LNCaP clone FGC (cell line): ENCODE measurements at regions not wholly inside any gene's neighbourhood (a gene's known extent, or its start where the extent isn't known, plus 50 kb on each side); places are given as distances from the start of the nearest gene placed in this dataset.
"Not testable (repeated sequence)": the region's sequence is repeated elsewhere in the genome, so short reads cannot be mapped to it uniquely, and the experiment has no call there.

ENCODE experiments used
- DNase-seq: peaks from one replicate; pipeline ENCODE4 v3.0.0-alpha.2; 2011; ENCODE audit warnings: low read depth
- H3K4me3 ChIP-seq: 2 replicates; pipeline ENCODE4 v1.5.1; 2011; ENCODE audit warnings: mild to moderate bottlenecking, low read depth, low read length, control low read depth
- CTCF ChIP-seq: IDR thresholded peaks from 2 replicates; pipeline ENCODE4 v1.5.1; 2012; ENCODE audit warnings: mild to moderate bottlenecking; ENCODE audit not compliant: control insufficient read depth, insufficient read depth; ENCODE audit errors: extremely low read depth

GRCh38 chr21:25179116-25179515, 428.2 kb downstream of the MRPL39 start:
- TF ChIP-seq CTCF, result no peak
- DNase-seq, result no peak
- H3K4me3 ChIP-seq, result no peak overlapping the region

- no peak for TF ChIP-seq CTCF
- no peak overlapping the region for H3K4me3 ChIP-seq
- DNase-seq, result no peak
Observed at GRCh38 chr21:25176637-25177412, 430.5 kb downstream of the MRPL39 start.

GRCh38 chr21:25175938-25176337, 431.3 kb downstream of the MRPL39 start:
- no peak for TF ChIP-seq CTCF
- no peak for DNase-seq

GRCh38 chr21:25171438-25171837, 435.8 kb downstream of the MRPL39 start:
- no peak overlapping the region for H3K4me3 ChIP-seq
- TF ChIP-seq CTCF, result no peak
- DNase-seq, result no peak

More at GRCh38 chr21:25175938-25176337, 431.3 kb downstream of the MRPL39 start:
- H3K4me3 ChIP-seq, result no peak overlapping the region

- DNase-seq, result no peak
- H3K4me3 ChIP-seq, result no peak overlapping the region
- TF ChIP-seq CTCF, result no peak
Observed at GRCh38 chr21:25170681-25171080, 436.6 kb downstream of the MRPL39 start.

- no peak overlapping the region for H3K4me3 ChIP-seq
- no peak for DNase-seq
- no peak for TF ChIP-seq CTCF
Observed at GRCh38 chr21:25169370-25169769, 437.9 kb downstream of the MRPL39 start.

GRCh38 chr21:25166904-25167303, 440.4 kb downstream of the MRPL39 start:
- H3K4me3 ChIP-seq, DNase-seq: not testable (repeated sequence)

GRCh38 chr21:25161571-25161970, 445.7 kb downstream of the MRPL39 start:
- H3K4me3 ChIP-seq, result no peak overlapping the region
- TF ChIP-seq CTCF, result no peak
- no peak for DNase-seq

GRCh38 chr21:25155020-25155419, 452.3 kb downstream of the MRPL39 start:
- not testable (repeated sequence) for DNase-seq, H3K4me3 ChIP-seq
